Erythroblast (primary cell): ENCODE measurements at regions not wholly inside any gene's neighbourhood (a gene's known extent, or its start where the extent isn't known, plus 50 kb on each side); places are given as distances from the start of the nearest gene placed in this dataset.

Experiments
- GATA1 ChIP-seq: IDR thresholded peaks from 2 replicates; pipeline ENCODE4 v1.6.1; 2011; ENCODE audit warnings: low read depth, mild to moderate bottlenecking, control low read depth, low read length, moderate library complexity
- POLR2A ChIP-seq: IDR thresholded peaks from 2 replicates; pipeline ENCODE4 v1.6.1; 2011; ENCODE audit warnings: mild to moderate bottlenecking, low read length

DNA sequence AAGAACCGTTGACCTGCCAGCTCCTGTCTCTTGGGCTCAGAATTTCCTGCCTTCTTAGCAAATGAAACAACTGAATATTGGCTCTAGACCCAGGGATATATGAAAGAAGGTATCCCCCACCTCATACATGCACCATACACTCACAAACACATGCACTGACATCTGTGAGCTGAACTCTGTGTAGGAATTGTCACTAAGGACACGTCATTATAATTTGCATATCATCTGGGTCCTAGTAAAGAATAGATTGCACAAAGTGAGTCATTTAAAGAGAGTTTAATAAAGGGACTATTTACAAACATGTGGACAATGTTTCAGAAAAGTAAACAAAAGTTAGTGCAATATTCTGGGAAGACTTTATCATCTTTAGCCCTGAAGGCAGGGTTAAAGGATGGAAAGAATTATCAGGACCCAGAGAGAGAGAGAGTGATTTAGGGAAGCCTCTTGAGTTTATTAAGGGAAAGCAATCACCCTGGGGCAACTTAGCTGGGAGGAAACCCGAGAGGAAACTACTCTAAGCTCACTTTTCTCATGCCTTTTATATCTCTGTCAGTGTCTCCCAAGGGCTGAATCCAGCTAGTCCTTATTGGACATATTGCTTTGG is 74.1 kb upstream of the PLA2G4A start:
- TF ChIP-seq POLR2A: no peak
- TF ChIP-seq GATA1: no peak
